Hepatocyte (in vitro differentiated cells): ENCODE measurements at regions not wholly inside any gene's neighbourhood (a gene's known extent, or its start where the extent isn't known, plus 50 kb on each side); places are given as distances from the start of the nearest gene placed in this dataset.

ENCODE experiments used
- DNase-seq: peaks from one replicate; pipeline ENCODE4 v3.0.0-alpha.2; 2016; ENCODE audit warnings: low spot score
- H2AFZ ChIP-seq: fragments of 200-600 bp; sonication (generic); 2 replicates; pipeline ENCODE4 v1.6.0; 2016; ENCODE audit warnings: antibody characterized with exemption, mild to moderate bottlenecking
- H3K27ac ChIP-seq: fragments of 200-600 bp; sonication (generic); 2 replicates; pipeline ENCODE4 v1.5.1; 2016; ENCODE audit warnings: mild to moderate bottlenecking
- H3K27me3 ChIP-seq: fragments of 200-600 bp; sonication (generic); 2 replicates; pipeline ENCODE4 v1.6.1; 2016
- H3K36me3 ChIP-seq: fragments of 200-600 bp; sonication (generic); replicated peaks from 2 replicates; pipeline ENCODE4 v1.5.1; 2016; ENCODE audit warnings: low read depth; ENCODE audit not compliant: insufficient read depth
- H3K4me1 ChIP-seq: fragments of 200-600 bp; sonication (generic); 2 replicates; pipeline ENCODE4 v1.5.1; 2016; ENCODE audit warnings: mild to moderate bottlenecking, moderate library complexity; ENCODE audit not compliant: insufficient read depth
- H3K4me2 ChIP-seq: fragments of 200-600 bp; sonication (generic); 2 replicates; pipeline ENCODE4 v1.6.0; 2016
- H3K4me3 ChIP-seq: fragments of 200-600 bp; sonication (generic); 2 replicates; pipeline ENCODE4 v1.5.1; 2016; ENCODE audit warnings: mild to moderate bottlenecking
- H3K79me2 ChIP-seq: fragments of 200-600 bp; sonication (generic); 2 replicates; pipeline ENCODE4 v1.6.0; 2017; ENCODE audit warnings: mild to moderate bottlenecking
- H3K9me2 ChIP-seq: fragments of 200-600 bp; sonication (generic); replicated peaks from 2 replicates; pipeline ENCODE4 v1.6.0; 2017; ENCODE audit warnings: mild to moderate bottlenecking; ENCODE audit not compliant: insufficient read depth
- H3K9me3 ChIP-seq: fragments of 200-600 bp; sonication (generic); 2 replicates; pipeline ENCODE4 v1.5.1; 2016; ENCODE audit warnings: low read depth, mild to moderate bottlenecking
- H4K20me1 ChIP-seq: fragments of 200-600 bp; sonication (generic); 2 replicates; pipeline ENCODE4 v1.6.0; 2016; ENCODE audit warnings: mild to moderate bottlenecking; ENCODE audit not compliant: insufficient read depth, poor library complexity, severe bottlenecking
- CTCF ChIP-seq: fragments of 200-600 bp; sonication (generic); IDR thresholded peaks from 2 replicates; pipeline ENCODE4 v1.5.1; 2016; ENCODE audit warnings: antibody characterized with exemption, mild to moderate bottlenecking; ENCODE audit not compliant: poor library complexity
- EZH2 ChIP-seq: fragments of 200-600 bp; sonication (generic); IDR thresholded peaks from 2 replicates; pipeline ENCODE4 v1.6.1; 2016; ENCODE audit warnings: antibody characterized with exemption, mild to moderate bottlenecking, borderline replicate concordance
- EZH2phosphoT487 ChIP-seq: fragments of 200-600 bp; sonication (generic); IDR thresholded peaks from one replicate; pipeline ENCODE4 v1.6.1; 2018; ENCODE audit warnings: antibody characterized with exemption, mild to moderate bottlenecking, low read depth, moderate library complexity; ENCODE audit not compliant: unreplicated experiment, severe bottlenecking
- WGBS: methylation state at CpG from one replicate; pipeline ENCODE4 v1.1.6; 2016; ENCODE audit warnings: low lambda C conversion rate; ENCODE audit errors: missing lambda C conversion rate; 5-methylcytosine and 5-hydroxymethylcytosine counted together

- Histone ChIP-seq H3K36me3 (no peaks in the 10 kb centered on the region), H3K79me2 (no peaks in the 10 kb centered on the region), H3K9me3 (no peaks in the 10 kb centered on the region), H3K4me2 (no peak overlapping the region), H2AFZ (no peak overlapping the region), H3K27me3 (peaks cover 5% of the 10 kb centered on the region), H3K4me3 (no peak overlapping the region), H3K9me2 (no peaks in the 10 kb centered on the region), H3K4me1 (no peaks in the 10 kb centered on the region), H3K27ac (no peak overlapping the region), H4K20me1 (no peaks in the 10 kb centered on the region)
- WGBS: 44% methylated on average over 8 of the region's 8 CpGs
- no peak for DNase-seq
- TF ChIP-seq EZH2phosphoT487: no peak
- no peak for TF ChIP-seq EZH2
- no peak for TF ChIP-seq CTCF
Observed at GRCh38 chr1:60865166-60865565, 217.2 kb upstream of the NFIA start.

- no peaks in the 10 kb centered on the region for H3K4me1 ChIP-seq
- H4K20me1 ChIP-seq: no peaks in the 10 kb centered on the region
- H3K9me2 ChIP-seq: no peaks in the 10 kb centered on the region
- no peak for TF ChIP-seq EZH2
- no peak for TF ChIP-seq CTCF
- no peak for TF ChIP-seq EZH2phosphoT487
- peaks cover 5% of the 10 kb centered on the region for H3K27me3 ChIP-seq
- H3K9me3 ChIP-seq: no peaks in the 10 kb centered on the region
- no peak overlapping the region for H3K27ac ChIP-seq
- 71% methylated on average over 5 of the region's 5 CpGs for WGBS
- DNase-seq: no peak
- H3K36me3 ChIP-seq: no peaks in the 10 kb centered on the region
- no peak overlapping the region for H3K4me3 ChIP-seq
- no peak overlapping the region for H3K4me2 ChIP-seq
- H2AFZ ChIP-seq: no peak overlapping the region
- no peaks in the 10 kb centered on the region for H3K79me2 ChIP-seq
Observed at GRCh38 chr1:60864722-60865121, 217.6 kb upstream of the NFIA start.

- H3K27ac ChIP-seq: no peak overlapping the region
- H3K36me3 ChIP-seq: no peaks in the 10 kb centered on the region
- WGBS: 81% methylated on average over 1 of the region's 1 CpG
- H3K27me3 ChIP-seq: peaks cover 5% of the 10 kb centered on the region
- H3K79me2 ChIP-seq: no peaks in the 10 kb centered on the region
- TF ChIP-seq EZH2phosphoT487 (no peak), CTCF (no peak), EZH2 (no peak)
- no peaks in the 10 kb centered on the region for H4K20me1 ChIP-seq
- no peaks in the 10 kb centered on the region for H3K9me3 ChIP-seq
- DNase-seq: no peak
- H2AFZ ChIP-seq: no peak overlapping the region
- peaks cover 4% of the 10 kb centered on the region for H3K4me1 ChIP-seq
- no peak overlapping the region for H3K4me2 ChIP-seq
- no peak overlapping the region for H3K4me3 ChIP-seq
- no peaks in the 10 kb centered on the region for H3K9me2 ChIP-seq
Observed at GRCh38 chr1:60863131-60863530, 219.2 kb upstream of the NFIA start.

GRCh38 chr1:60861961-60862567, 220.3 kb upstream of the NFIA start:
- H3K27ac ChIP-seq: no peak overlapping the region
- H3K79me2 ChIP-seq: no peaks in the 10 kb centered on the region
- no peaks in the 10 kb centered on the region for H3K36me3 ChIP-seq
- H2AFZ ChIP-seq: no peak overlapping the region
- WGBS: 84% methylated on average over 5 of the region's 5 CpGs
- no peaks in the 10 kb centered on the region for H4K20me1 ChIP-seq
- H3K4me3 ChIP-seq: no peak overlapping the region
- peaks cover 5% of the 10 kb centered on the region for H3K27me3 ChIP-seq
- peaks cover 4% of the 10 kb centered on the region for H3K4me1 ChIP-seq
- no peak for TF ChIP-seq EZH2
- TF ChIP-seq CTCF: no peak
- no peaks in the 10 kb centered on the region for H3K9me3 ChIP-seq
- H3K4me2 ChIP-seq: no peak overlapping the region
- no peak for DNase-seq
- no peaks in the 10 kb centered on the region for H3K9me2 ChIP-seq
